ENCODE measurements at regions not wholly inside any gene's neighbourhood (a gene's known extent, or its start where the extent isn't known, plus 50 kb on each side); places are given as distances from the start of the nearest gene placed in this dataset.

GRCh38 chr18:45166341-45166835, 448.9 kb upstream of the SLC14A2 start:
- TF ChIP-seq CTCF (conservative IDR thresholded peaks at IDR 0.05; ENCODE audit: low read length), result no peak
- TF ChIP-seq EZH2phosphoT487 (IDR thresholded peaks at IDR 0.05; ENCODE audit: borderline replicate concordance, low read depth, low read length), result no peak
